GM23248 (cell line): ENCODE measurements at regions not wholly inside any gene's neighbourhood (a gene's known extent, or its start where the extent isn't known, plus 50 kb on each side); places are given as distances from the start of the nearest gene placed in this dataset.

Experiments used
- EZH2 ChIP-seq: fragments of 200-600 bp; sonication (generic); IDR thresholded peaks from 2 replicates; pipeline ENCODE4 v1.6.1; 2018; ENCODE audit warnings: antibody characterized with exemption, mild to moderate bottlenecking; ENCODE audit not compliant: insufficient read depth, poor library complexity, severe bottlenecking
- EZH2phosphoT487 ChIP-seq: fragments of 200-600 bp; sonication (generic); IDR thresholded peaks from 2 replicates; pipeline ENCODE4 v1.6.1; 2018; ENCODE audit warnings: antibody characterized with exemption, moderate library complexity, mild to moderate bottlenecking, low read depth; ENCODE audit not compliant: insufficient read depth

DNA sequence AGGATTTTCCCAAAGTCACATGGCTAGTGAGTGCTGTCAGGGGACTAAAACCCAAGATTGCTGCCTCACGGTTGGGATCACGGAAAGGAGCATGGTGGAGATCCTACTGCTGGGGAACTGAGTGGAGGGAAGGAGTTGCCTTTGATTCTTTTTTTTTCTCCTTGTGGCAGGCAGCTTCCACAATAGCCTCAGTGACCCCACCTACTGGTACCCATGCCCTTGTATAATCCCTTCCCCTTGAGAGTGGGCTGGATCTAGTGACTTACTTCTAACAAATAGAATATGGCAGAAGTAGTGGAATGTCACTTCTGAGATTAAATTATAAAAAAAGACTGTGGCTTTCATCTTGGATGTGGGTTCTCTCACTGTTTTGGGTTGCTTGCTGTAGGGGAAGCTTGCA is 135.7 kb downstream of the DICER1 start:
- TF ChIP-seq EZH2 (no peak), EZH2phosphoT487 (no peak)
